MCF 10A (cell line): ENCODE measurements at regions not wholly inside any gene's neighbourhood (a gene's known extent, or its start where the extent isn't known, plus 50 kb on each side); places are given as distances from the start of the nearest gene placed in this dataset.

ENCODE experiments used
- BruUV-seq: library from RNA; stranded (reverse); fragments of 400-500 nt; replicated peaks from 2 replicates; lab custom pipeline; 2021; lab: Mats Ljungman, UMichigan
- CTCF ChIA-PET: fragments of 300-600 bp; sonication (Branson Sonifier 250); formaldehyde crosslinking; extraction: SDS; loops from one replicate; lab custom pipeline; 2021; ENCODE audit warnings: antibody characterized with exemption, inconsistent platforms; lab: Yijun Ruan, JAX
- POLR2A ChIA-PET: fragments of 300-600, 350-650 bp; sonication (Branson Sonifier 250); formaldehyde crosslinking; extraction: SDS; loops from one replicate; lab custom pipeline; 2020; ENCODE audit warnings: antibody characterized with exemption, inconsistent platforms; lab: Yijun Ruan, JAX
- DNase-seq: peaks from one replicate; pipeline ENCODE4 v3.0.0-alpha.2; 2018; ENCODE audit not compliant: unreplicated experiment
- H3K27ac Mint-ChIP-seq: one replicate; pipeline ENCODE4 v1.8.0; 2022; ENCODE audit warnings: mild to moderate bottlenecking, low read depth, mixed read lengths; ENCODE audit not compliant: unreplicated experiment
- H3K27me3 Mint-ChIP-seq: one replicate; pipeline ENCODE4 v1.8.0; 2022; ENCODE audit warnings: mixed read lengths; ENCODE audit not compliant: insufficient read depth, unreplicated experiment
- H3K36me3 Mint-ChIP-seq: one replicate; pipeline ENCODE4 v1.8.0; 2022; ENCODE audit warnings: mild to moderate bottlenecking, moderate library complexity, mixed read lengths; ENCODE audit not compliant: insufficient read depth, unreplicated experiment
- H3K4me1 Mint-ChIP-seq: one replicate; pipeline ENCODE4 v1.8.0; 2022; ENCODE audit warnings: mixed read lengths; ENCODE audit not compliant: insufficient read depth, unreplicated experiment
- H3K4me3 Mint-ChIP-seq: one replicate; pipeline ENCODE4 v1.8.0; 2022; ENCODE audit warnings: mild to moderate bottlenecking, moderate library complexity, mixed read lengths; ENCODE audit not compliant: unreplicated experiment
- H3K9me3 Mint-ChIP-seq: one replicate; pipeline ENCODE4 v1.8.0; 2022; ENCODE audit warnings: mixed read lengths; ENCODE audit not compliant: unreplicated experiment
- intact Hi-C: fragments of 100-400 bp; cut with micrococcal nuclease; formaldehyde crosslinking; loops from 2 replicates; pipeline ENCODE4 v1.14.1; 2022
- TF ChIP-seq, protein P1 (sequence below): fragments of 200-600 bp; IDR thresholded peaks from one replicate; pipeline ENCODE4 v1.8.0; 2022; ENCODE audit warnings: antibody characterized with exemption, mild to moderate bottlenecking; ENCODE audit not compliant: unreplicated experiment

DNA sequence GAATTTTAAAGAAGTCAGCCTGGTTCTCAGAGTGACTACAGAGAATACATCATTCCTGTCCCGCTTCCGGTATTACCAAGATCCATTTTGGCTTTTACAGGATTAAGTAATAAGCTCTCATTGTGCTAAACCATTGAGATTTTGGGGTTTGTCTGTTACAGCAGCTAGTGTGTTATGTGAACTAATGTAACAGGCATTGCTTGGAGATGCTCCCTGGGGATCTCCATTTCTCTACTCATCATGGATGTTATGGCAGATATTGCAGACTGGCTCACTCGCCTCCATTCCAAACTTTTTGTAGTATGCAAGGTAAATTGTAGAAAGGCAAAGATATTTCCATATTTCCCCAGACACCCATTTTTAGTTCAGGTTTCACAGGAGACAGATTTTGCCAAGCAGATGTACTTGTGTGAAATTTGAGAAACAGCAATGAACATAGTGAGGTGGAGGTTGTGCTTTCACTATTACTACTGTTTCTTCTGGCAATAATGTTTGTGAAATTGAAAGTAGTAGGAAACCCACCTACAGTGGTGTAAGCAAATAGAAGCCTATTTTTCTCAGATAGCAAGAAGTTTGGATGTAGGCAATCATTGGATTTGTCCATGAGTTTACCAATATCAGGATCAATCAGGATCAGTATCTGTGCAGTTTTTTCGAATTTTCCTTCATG lies 177.1 kb upstream of the GALNT15 start:
- CTCF ChIA-PET: interaction anchor here (0.6 kb wide), 1 partner anchor 178 kb away, joined by 3 read pairs; no protein-coding TSS in a partner anchor
- no peaks in the 10 kb centered on the region for H3K9me3 Mint-ChIP-seq
- POLR2A ChIA-PET: interaction anchor here (1.0 kb wide), 1 partner anchor 14 kb away, joined by 4 read pairs; no protein-coding TSS in a partner anchor
- intact Hi-C loops: no loop called here
- H3K36me3 Mint-ChIP-seq: no peaks in the 10 kb centered on the region
- no peaks in the 10 kb centered on the region for H3K27me3 Mint-ChIP-seq
- no peak overlapping the region for H3K4me3 Mint-ChIP-seq
- no peaks in the 10 kb centered on the region for H3K4me1 Mint-ChIP-seq
- TF ChIP-seq, protein P1, sequence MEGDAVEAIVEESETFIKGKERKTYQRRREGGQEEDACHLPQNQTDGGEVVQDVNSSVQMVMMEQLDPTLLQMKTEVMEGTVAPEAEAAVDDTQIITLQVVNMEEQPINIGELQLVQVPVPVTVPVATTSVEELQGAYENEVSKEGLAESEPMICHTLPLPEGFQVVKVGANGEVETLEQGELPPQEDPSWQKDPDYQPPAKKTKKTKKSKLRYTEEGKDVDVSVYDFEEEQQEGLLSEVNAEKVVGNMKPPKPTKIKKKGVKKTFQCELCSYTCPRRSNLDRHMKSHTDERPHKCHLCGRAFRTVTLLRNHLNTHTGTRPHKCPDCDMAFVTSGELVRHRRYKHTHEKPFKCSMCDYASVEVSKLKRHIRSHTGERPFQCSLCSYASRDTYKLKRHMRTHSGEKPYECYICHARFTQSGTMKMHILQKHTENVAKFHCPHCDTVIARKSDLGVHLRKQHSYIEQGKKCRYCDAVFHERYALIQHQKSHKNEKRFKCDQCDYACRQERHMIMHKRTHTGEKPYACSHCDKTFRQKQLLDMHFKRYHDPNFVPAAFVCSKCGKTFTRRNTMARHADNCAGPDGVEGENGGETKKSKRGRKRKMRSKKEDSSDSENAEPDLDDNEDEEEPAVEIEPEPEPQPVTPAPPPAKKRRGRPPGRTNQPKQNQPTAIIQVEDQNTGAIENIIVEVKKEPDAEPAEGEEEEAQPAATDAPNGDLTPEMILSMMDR: no peak
- no TSS peak for BruUV-seq
- H3K27ac Mint-ChIP-seq: no peak overlapping the region
- DNase-seq: no peak

DNA sequence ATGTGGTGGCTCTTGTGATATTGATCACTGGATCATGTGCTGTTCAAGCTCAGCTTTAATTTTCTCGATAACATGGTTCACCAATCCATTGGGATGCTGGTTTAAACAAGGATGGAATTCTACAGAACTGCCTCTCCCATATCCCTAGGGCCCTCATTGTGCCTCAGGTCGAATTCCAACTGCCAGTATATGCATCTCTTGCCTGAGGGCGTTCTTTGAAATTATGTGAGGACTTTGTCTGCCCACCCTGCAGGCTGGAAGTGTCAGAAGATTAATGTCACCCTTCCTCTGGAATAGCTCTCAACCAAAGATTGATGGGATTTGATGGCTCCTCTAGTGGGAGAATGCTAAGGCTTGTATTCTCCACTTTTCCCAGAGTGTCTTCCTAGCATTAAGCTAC lies 175.6 kb upstream of the GALNT15 start:
- no peak overlapping the region for H3K4me3 Mint-ChIP-seq
- TF ChIP-seq, protein P1: no peak
- DNase-seq: no peak
- no peaks in the 10 kb centered on the region for H3K27me3 Mint-ChIP-seq
- ChIA-PET POLR2A (interaction anchor here (1.8 kb wide), 1 partner anchor 16 kb away, joined by 4 read pairs; no protein-coding TSS in a partner anchor), CTCF (interaction anchor here (0.7 kb wide), 1 partner anchor 200 kb away, joined by 4 read pairs; no protein-coding TSS in a partner anchor)
- intact Hi-C loops: no loop called here
- H3K9me3 Mint-ChIP-seq: no peaks in the 10 kb centered on the region
- BruUV-seq: no TSS peak
- H3K36me3 Mint-ChIP-seq: no peaks in the 10 kb centered on the region
- H3K27ac Mint-ChIP-seq: no peak overlapping the region
- H3K4me1 Mint-ChIP-seq: no peaks in the 10 kb centered on the region

DNA sequence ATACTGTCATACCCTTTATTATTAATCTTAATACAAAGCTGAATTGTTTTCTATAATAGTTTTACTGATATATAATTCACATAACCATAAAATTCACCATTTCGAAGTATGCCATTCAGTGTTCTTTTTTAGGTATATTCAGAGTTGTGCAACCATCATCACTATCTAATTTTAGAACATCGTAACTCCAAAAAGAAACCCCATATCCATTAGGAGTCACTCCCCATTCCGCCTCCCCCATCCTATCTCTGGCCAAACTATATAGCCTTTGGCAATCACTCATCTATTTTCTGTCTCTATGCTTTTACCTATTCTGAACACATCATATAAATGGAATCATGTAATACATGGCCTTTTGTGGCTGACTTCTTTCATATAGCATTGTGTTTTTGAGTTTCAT lies 169.7 kb upstream of the GALNT15 start:
- peaks cover 6% of the 10 kb centered on the region for H3K9me3 Mint-ChIP-seq
- no peak overlapping the region for H3K4me3 Mint-ChIP-seq
- ChIA-PET POLR2A (no interaction called here), CTCF (no interaction called here)
- BruUV-seq: no TSS peak
- DNase-seq: no peak
- intact Hi-C loops: no loop called here
- no peaks in the 10 kb centered on the region for H3K4me1 Mint-ChIP-seq
- no peaks in the 10 kb centered on the region for H3K36me3 Mint-ChIP-seq
- TF ChIP-seq, protein P1: no peak
- no peak overlapping the region for H3K27ac Mint-ChIP-seq
- H3K27me3 Mint-ChIP-seq: no peaks in the 10 kb centered on the region

DNA sequence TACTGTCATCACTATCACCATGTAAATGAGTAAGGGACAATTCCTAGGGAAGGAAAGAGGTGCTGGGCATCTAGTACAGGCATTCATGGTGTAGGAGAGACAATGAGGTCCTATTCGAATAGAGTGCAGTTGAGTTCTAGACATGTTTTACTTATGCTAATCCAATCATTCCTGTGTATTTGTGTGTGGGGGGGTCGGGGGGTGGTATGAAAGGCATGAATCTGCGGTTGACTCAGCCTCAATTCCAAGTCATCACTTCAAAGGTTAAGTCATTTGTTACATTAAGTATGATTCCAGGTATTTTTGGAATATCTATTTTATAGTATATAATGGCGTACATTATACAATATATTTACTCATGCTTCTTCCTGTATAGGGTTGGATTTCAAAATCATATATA lies 163.1 kb upstream of the GALNT15 start:
- TF ChIP-seq, protein P1: no peak
- intact Hi-C loops: no loop called here
- Mint-ChIP-seq H3K9me3 (peaks cover 6% of the 10 kb centered on the region), H3K4me1 (no peaks in the 10 kb centered on the region), H3K27me3 (no peaks in the 10 kb centered on the region), H3K36me3 (no peaks in the 10 kb centered on the region), H3K27ac (no peak overlapping the region), H3K4me3 (no peak overlapping the region)
- ChIA-PET CTCF (no interaction called here), POLR2A (no interaction called here)
- DNase-seq: no peak
- no TSS peak for BruUV-seq
